Stimulated activated CD8-positive, alpha-beta memory T cell treated with anti-CD3 and anti-CD28 coated beads, Interleukin-7, amount 100 ng/mL, for 24 hours (primary cell): ENCODE measurements at regions not wholly inside any gene's neighbourhood (a gene's known extent, or its start where the extent isn't known, plus 50 kb on each side); places are given as distances from the start of the nearest gene placed in this dataset.

ENCODE experiments used
- DNase-seq: peaks from one replicate; pipeline ENCODE4 v3.0.0-alpha.2; 2020; ENCODE audit warnings: low read depth

GRCh38 chr14:97657609-97658008 is 860.4 kb downstream of the VRK1 start:
- no peak for DNase-seq

DNA sequence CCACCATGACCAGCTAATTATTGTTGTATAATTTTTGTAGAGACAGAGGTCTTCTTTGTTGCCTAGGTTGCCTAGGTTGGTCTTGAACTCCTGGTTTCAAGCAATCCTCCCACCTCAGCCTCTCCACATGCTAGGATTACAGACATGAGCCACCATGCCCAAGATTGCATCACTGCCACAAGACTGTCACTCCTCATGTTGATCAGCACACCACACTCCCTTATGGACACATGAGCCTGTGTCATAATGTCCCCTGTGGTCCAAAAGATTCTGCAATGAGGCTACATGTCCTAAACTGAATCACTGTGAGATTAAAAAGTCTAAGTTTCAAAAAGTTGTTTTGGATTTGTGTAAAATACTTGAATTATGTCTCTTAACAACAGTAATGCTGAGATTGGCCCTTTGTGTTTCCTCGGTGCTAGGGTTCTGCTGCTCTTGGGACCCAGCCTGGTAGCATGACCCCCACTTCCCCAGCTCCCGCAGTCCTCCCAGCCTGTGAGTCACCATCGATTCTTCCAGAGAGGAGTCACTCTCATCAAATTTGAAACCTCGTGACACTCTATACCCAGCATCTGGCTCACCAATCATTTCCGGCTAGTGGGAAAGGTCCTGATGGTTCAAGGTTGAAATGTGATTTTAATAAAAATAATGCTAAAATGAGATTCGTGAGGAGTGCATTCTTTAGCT is 890.9 kb downstream of the VRK1 start:
- DNase-seq: no peak

GRCh38 chr14:97688631-97689336 is 891.6 kb downstream of the VRK1 start:
- no peak for DNase-seq

DNA sequence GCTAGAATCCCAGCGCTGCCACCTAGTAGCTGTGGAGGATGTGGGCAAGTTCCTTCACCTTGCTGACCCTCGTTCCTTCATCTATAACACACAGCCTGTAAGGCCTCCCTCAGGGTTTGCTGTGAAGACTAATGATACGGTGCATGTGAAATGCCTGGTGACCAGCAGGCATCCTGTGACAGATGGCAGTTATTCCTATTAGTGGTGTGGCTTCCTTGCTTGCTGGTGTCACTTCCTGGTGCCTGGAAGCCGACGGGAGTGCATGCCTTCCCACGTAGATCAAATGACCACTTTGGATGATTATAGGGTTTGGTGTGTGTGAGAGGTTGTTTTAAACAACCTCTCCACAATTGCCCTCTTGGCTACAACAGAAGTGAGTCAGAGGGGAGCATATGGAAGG is 894.9 kb downstream of the VRK1 start:
- DNase-seq: no peak

GRCh38 chr14:97695456-97695981 is 898.3 kb downstream of the VRK1 start:
- DNase-seq: no peak

DNA sequence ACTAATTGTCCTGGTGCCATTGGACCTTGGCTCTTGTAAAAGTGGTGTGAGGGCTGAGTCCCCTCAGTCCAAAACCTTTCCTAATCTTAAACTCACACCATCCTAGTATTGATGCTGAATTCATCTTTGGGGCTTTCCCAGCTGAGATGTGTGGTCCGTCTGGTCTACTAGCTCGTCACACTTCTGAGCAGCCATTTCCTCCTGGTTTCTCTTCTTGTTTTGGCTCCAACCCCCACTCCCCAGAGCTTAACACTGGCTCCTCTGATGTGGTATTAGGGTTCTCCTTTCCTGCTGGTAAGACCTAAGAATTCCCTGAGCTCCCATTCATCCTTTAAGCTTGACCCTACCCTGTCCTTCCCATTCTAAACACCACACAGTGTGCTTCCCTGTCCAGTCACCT is 900.6 kb downstream of the VRK1 start:
- no peak for DNase-seq

- DNase-seq: no peak
These were observed 901.8 kb downstream of the VRK1 start for GRCh38 chr14:97699026-97699425.

- DNase-seq: no peak
These were observed 906.0 kb downstream of the VRK1 start for GRCh38 chr14:97703006-97703760.

DNA sequence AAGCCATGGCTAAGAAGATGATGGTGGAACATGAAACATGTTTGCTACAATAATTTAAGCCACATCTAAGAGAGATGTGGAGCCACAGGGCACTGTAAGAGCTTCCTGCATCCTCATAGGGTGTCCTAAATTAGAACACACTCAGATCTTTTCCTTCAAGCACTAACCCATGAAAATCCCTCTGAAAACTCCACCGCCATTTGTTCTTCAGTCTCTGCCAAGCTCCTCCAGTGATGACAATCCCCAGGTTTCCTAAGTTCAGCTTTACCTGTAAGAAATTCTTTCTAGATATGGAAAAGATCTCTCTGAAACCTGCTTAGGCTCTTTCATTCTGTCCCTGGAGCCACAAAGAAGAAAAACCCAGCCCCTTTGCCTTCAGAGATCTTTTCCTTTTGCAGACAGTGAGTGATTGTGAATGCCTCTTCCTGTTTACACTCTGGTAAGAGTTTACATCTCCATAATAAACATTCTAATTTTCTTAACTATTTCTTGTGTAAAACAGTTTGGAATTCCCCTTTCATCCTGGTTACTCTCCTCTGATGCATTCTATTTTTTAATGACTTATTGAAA is 907.2 kb downstream of the VRK1 start:
- DNase-seq: no peak

DNA sequence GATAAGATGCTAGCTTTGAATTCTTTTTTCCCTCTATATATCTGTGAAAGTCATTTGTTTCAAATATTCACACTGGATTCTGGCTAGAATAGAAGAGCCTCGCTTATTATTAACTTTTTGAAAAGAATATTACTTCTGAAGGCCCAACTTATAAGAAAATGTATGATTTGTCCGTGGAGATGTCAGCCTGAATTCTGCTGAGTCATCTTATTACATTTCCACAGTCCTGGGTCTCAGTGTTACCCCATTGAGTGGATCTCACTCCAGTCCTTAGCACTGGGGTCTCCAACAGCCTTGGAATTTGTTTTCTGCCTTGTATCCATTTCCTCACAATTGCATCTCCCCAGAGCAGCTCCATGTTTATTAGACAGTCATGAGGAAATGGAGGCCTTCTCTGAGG is 907.9 kb downstream of the VRK1 start:
- DNase-seq: no peak

DNA sequence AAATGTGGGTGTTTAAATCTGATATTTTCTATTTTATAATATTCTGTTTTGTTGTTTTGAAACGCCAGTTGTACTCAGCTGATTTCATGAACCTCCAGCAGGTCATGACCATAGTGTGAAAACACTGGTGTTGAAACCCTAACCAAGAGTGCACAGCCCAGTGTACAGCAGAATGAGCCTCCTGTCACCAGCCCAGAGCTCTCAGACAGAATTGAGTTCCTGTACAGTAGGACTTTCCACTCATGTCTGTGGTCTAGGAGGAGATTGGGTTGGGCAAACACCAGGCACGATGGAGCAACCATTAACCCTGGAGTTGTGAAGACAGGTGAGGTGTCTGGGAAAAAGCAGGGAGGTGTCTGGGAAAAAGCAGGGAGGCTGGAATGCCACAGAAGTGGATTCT is 908.8 kb downstream of the VRK1 start:
- DNase-seq: no peak

- no peak for DNase-seq
These were observed 909.6 kb downstream of the VRK1 start for GRCh38 chr14:97706819-97707218.

DNA sequence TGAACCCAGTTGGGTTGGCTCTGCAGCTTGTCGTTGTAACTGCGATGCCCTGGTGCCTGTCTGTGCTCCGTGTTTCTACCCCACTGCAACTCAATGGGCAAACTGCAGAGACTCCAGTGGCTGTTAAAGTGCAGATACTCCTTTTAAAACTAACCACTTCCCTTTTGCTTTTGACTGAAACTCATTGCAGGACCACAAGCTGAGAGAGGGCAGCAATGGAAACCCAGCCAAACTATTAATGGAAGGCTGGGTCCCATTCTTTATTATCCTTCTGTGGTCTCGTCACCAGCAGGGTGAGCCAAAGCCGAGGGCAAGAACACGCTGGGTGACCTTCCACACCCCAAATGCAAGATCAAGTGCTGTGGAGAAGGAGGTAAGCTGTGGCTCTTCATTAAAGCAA is 910.4 kb downstream of the VRK1 start:
- no peak for DNase-seq

DNA sequence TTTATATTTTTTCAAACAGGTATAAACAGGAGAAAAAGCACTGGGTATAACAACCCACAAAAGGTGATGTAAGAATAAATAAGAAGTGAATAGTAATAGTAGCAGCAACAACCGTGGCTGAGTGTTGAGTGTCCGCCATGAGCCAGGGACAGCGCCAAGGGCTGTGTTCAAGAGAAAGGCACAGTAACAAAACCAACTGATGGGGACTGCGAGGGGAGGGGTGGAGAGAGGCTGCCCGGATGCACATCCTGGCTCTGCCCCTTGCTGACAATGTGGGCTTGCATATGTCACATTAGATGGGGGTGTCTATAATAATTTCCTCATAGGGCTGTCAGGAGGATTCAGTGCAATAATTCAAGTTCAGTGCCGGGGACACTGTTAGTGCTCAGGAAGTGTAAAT is 912.4 kb downstream of the VRK1 start:
- DNase-seq: no peak

- DNase-seq: no peak
These were observed 913.5 kb downstream of the VRK1 start for GRCh38 chr14:97710726-97711125.

- no peak for DNase-seq
These were observed 915.3 kb downstream of the VRK1 start for GRCh38 chr14:97712471-97712870.

- no peak for DNase-seq
These were observed 915.8 kb downstream of the VRK1 start for GRCh38 chr14:97713023-97713422.

GRCh38 chr14:97718886-97719442 is 921.8 kb downstream of the VRK1 start:
- DNase-seq: no peak

- no peak for DNase-seq
These were observed 922.7 kb downstream of the VRK1 start for GRCh38 chr14:97719931-97720330.

DNA sequence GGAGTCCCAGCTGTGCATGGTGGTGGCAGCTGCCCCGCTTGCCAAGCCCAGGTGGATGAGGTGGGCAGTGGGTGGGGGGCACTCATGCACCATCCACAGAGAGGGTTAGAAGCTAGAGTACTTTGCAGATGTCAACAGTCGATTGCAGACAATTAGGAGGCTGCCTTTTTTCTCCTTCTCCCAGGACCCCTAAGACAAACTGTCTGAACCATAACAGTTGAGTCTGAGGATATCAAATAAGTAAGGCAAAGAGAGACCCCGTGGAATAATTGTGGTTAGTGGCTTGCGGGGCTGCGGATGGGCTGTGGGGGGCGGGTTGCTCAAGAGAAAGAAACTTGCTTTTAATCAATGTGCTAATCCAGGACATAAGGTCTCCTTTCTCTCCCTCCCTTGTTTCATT is 926.2 kb downstream of the VRK1 start:
- no peak for DNase-seq

DNA sequence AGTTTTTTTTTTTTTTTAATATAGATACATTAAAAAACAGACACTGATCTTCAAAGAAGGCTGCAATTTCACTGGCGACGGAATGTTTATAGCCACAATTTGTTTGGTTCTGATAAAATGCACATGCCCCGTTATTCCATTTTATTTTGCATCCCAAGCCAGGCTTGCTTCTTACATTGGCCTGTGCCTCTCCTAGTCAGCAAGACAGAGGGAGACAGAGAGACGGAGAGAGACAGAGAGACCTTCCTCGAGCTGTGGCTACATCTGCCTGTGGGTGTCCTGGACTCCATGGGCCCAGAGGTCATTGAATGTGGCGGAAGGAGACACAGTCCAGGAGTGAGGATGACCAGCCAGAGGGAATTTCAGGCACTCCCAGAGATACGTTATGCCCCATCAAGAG is 926.6 kb downstream of the VRK1 start:
- DNase-seq: no peak

DNA sequence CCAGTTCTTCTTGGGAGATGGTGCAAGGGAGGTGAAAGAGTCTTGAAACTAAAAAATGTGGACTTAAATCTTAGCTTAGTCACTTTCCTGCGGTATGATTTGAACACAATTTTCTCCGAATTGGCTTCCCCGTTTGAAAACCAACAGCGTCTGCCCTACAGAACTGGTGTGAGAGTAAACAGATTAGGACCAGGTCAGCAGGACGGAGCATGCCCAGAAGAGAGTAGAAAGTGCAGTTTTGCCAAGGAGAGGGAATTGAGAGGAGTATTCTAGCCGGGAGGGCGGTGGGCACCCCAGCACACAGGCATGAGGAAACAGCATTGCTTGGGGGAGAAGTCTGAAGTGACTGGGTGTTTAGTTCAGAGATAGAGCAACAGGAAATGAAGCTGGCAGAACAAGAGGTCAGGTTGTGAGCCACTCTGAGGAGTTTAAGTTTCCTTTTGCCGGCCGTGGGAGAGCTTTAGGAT is 927.1 kb downstream of the VRK1 start:
- DNase-seq: no peak
